Right lobe of liver (tissue), 6 donors: ENCODE measurements at regions not wholly inside any gene's neighbourhood (a gene's known extent, or its start where the extent isn't known, plus 50 kb on each side); places are given as distances from the start of the nearest gene placed in this dataset.

ENCODE experiments used
- ATAC-seq, 4 donors: fragments of 200-7000 bp; cut with Tn5 transposase; one replicate each; pipeline ENCODE4 v1.9.1; 2020; ENCODE audit warnings: mild to moderate bottlenecking in 4 of 4, moderate library complexity in 4 of 4
- DNase-seq, 3 donors: peaks; one replicate each; pipeline ENCODE4 v3.0.0-alpha.2; 2020
- H3K27ac ChIP-seq, 3 donors: fragments of 200-600 bp; one replicate each; pipeline ENCODE4 v1.8.0; 2022
- H3K27me3 ChIP-seq, 2 donors: fragments of 200-600 bp; one replicate each; pipeline ENCODE4 v1.8.0; 2022
- H3K36me3 ChIP-seq, 4 donors: fragments of 200-600 bp; sonication (generic) in 1 of 4; one replicate each; pipeline versions ENCODE4 v1.5.1 to v1.8.0; 2017 to 2022; ENCODE audit warnings: control low read depth in 1 of 4
- H3K4me1 ChIP-seq, 4 donors: fragments of 200-600 bp; sonication (generic) in 1 of 4; one replicate each; pipeline versions ENCODE4 v1.5.1 to v1.8.0; 2017 to 2022; ENCODE audit warnings: control low read depth in 1 of 4
- H3K4me3 ChIP-seq, 3 donors: fragments of 200-600 bp; one replicate each; pipeline ENCODE4 v1.8.0; 2022
- H3K9me3 ChIP-seq, 4 donors: fragments of 200-600 bp; sonication (generic) in 1 of 4; one replicate each; pipeline versions ENCODE4 v1.5.1 to v1.8.0; 2017 to 2022; ENCODE audit warnings: control low read depth in 1 of 4
- CTCF ChIP-seq, 4 donors: fragments of 200-600 bp in 3 of 4; fragments of 450-650 bp in 1 of 4; IDR thresholded peaks; one replicate each; pipeline versions ENCODE4 v1.5.1 to v1.8.0; 2016 to 2022; ENCODE audit warnings: antibody characterized with exemption in 4 of 4, mild to moderate bottlenecking in 2 of 4
- POLR2A ChIP-seq: fragments of 450-650 bp; IDR thresholded peaks from one replicate; pipeline ENCODE4 v1.6.1; 2017; ENCODE audit warnings: antibody characterized with exemption, mild to moderate bottlenecking
- WGBS: methylation state at CpG from one replicate; pipeline ENCODE4 v1.1.6; 2018; ENCODE audit warnings: low coverage, low lambda C conversion rate; ENCODE audit not compliant: insufficient coverage; ENCODE audit errors: missing lambda C conversion rate; 5-methylcytosine and 5-hydroxymethylcytosine counted together
- intact Hi-C, 2 donors: fragments of 100-400 bp; cut with DNase I; formaldehyde crosslinking; loops; one replicate each; pipeline versions ENCODE4 v1.11.2 to v1.14.1; 2022
- donor health status: DM: no; HTN: yes; CAD: no.
- donor health status: DM: no; HTN: no; CAD: no.
- donor health status: DM: no; HTN: no; CAD: no.
- donor health status: DM: no; HTN: yes; CAD: no.
- donor health status: DM: no; HTN: yes; CAD: no.

- H3K27me3 ChIP-seq = no peaks in the 10 kb centered on the region
- TF ChIP-seq CTCF (IDR thresholded peaks at IDR 0.05) = no peak
- no peak for TF ChIP-seq POLR2A
- H3K9me3 ChIP-seq = no peaks in the 10 kb centered on the region
- H3K36me3 ChIP-seq = no peaks in the 10 kb centered on the region
- no peak overlapping the region for H3K4me3 ChIP-seq
- ATAC-seq (no peak), DNase-seq (no peak)
- H3K4me1 ChIP-seq = no peaks in the 10 kb centered on the region
- intact Hi-C loops = no loop called here
- H3K27ac ChIP-seq = no peak overlapping the region
- WGBS = 57% methylated on average over 1 of the region's 1 CpG
Observed at GRCh38 chr9:81183761-81184160, 505.6 kb downstream of the TLE1 start.

- Histone ChIP-seq H3K27me3 (no peaks in the 10 kb centered on the region), H3K4me3 (no peak overlapping the region), H3K27ac (no peak overlapping the region), H3K4me1 (no peaks in the 10 kb centered on the region), H3K9me3 (no peaks in the 10 kb centered on the region), H3K36me3 (no peaks in the 10 kb centered on the region)
- intact Hi-C loops = no loop called here
- 0% methylated on average over 1 of the region's 1 CpG for WGBS
- no peak for TF ChIP-seq CTCF (IDR thresholded peaks at IDR 0.05)
- no peak for TF ChIP-seq POLR2A
- no peak for ATAC-seq
- no peak for DNase-seq
Observed at GRCh38 chr9:81182431-81182830, 506.9 kb downstream of the TLE1 start.

- ATAC-seq (no peak), DNase-seq (no peak)
- 72% methylated on average over 3 of the region's 3 CpGs for WGBS
- Histone ChIP-seq H3K27ac (no peak overlapping the region), H3K36me3 (no peaks in the 10 kb centered on the region), H3K9me3 (no peaks in the 10 kb centered on the region), H3K4me1 (no peaks in the 10 kb centered on the region), H3K27me3 (no peaks in the 10 kb centered on the region), H3K4me3 (no peak overlapping the region)
- intact Hi-C loops = no loop called here
- no peak for TF ChIP-seq POLR2A
Observed at GRCh38 chr9:81174023-81174422, 515.3 kb downstream of the TLE1 start.

- no peak overlapping the region for H3K27ac ChIP-seq
- 55% methylated on average over 2 of the region's 2 CpGs for WGBS
- H3K4me3 ChIP-seq = no peak overlapping the region
- TF ChIP-seq CTCF (IDR thresholded peaks at IDR 0.05) = no peak
- no peak for TF ChIP-seq POLR2A
- no peak for DNase-seq
- no peaks in the 10 kb centered on the region for H3K36me3 ChIP-seq
- no peaks in the 10 kb centered on the region for H3K4me1 ChIP-seq
- ATAC-seq = no peak
- intact Hi-C loops = no loop called here
- no peaks in the 10 kb centered on the region for H3K27me3 ChIP-seq
- no peaks in the 10 kb centered on the region for H3K9me3 ChIP-seq
Observed at GRCh38 chr9:81171689-81172088, 517.7 kb downstream of the TLE1 start.

GRCh38 chr9:81162361-81162760, 527.0 kb downstream of the TLE1 start:
- H3K27me3 ChIP-seq = no peaks in the 10 kb centered on the region
- WGBS = 75% methylated on average over 4 of the region's 11 CpGs
- ATAC-seq = no peak

More at GRCh38 chr9:81162361-81162760, 527.0 kb downstream of the TLE1 start:
- Histone ChIP-seq H3K9me3 (no peaks in the 10 kb centered on the region), H3K4me1 (no peaks in the 10 kb centered on the region), H3K36me3 (no peaks in the 10 kb centered on the region), H3K27ac (no peak overlapping the region), H3K4me3 (no peak overlapping the region)
- intact Hi-C loops = no loop called here
- DNase-seq = no peak
- TF ChIP-seq CTCF (IDR thresholded peaks at IDR 0.05) (no peak), POLR2A (no peak)
